IMR-90 (cell line): ENCODE measurements at regions not wholly inside any gene's neighbourhood (a gene's known extent, or its start where the extent isn't known, plus 50 kb on each side); places are given as distances from the start of the nearest gene placed in this dataset.

Source experiments
- BHLHE40 ChIP-seq: fragments of 150-350 bp; IDR thresholded peaks from 2 replicates; pipeline ENCODE4 v1.6.1; 2016; ENCODE audit warnings: mild to moderate bottlenecking, low read depth, low read length
- CHD1 ChIP-seq: IDR thresholded peaks from 2 replicates; pipeline ENCODE4 v1.6.1; 2012; ENCODE audit warnings: low read depth, low read length, improper control_type of control experiment
- MAFK ChIP-seq: IDR thresholded peaks from 2 replicates; pipeline ENCODE4 v1.6.1; 2012; ENCODE audit warnings: low read depth, low read length, improper control_type of control experiment
- MAZ ChIP-seq: IDR thresholded peaks from 2 replicates; pipeline ENCODE4 v1.6.1; 2012; ENCODE audit warnings: low read depth, mild to moderate bottlenecking, low read length, improper control_type of control experiment, moderate library complexity, borderline replicate concordance
- POLR2A ChIP-seq: IDR thresholded peaks from 2 replicates; pipeline ENCODE4 v1.6.1; 2012; ENCODE audit warnings: mild to moderate bottlenecking, low read depth, low read length
- RAD21 ChIP-seq: IDR thresholded peaks from 2 replicates; pipeline ENCODE4 v1.6.1; 2012; ENCODE audit warnings: low read length, improper control_type of control experiment
- RCOR1 ChIP-seq: IDR thresholded peaks from 2 replicates; pipeline ENCODE4 v1.6.1; 2012; ENCODE audit warnings: mild to moderate bottlenecking, low read length, improper control_type of control experiment; ENCODE audit not compliant: insufficient replicate concordance
- RFX5 ChIP-seq: IDR thresholded peaks from 2 replicates; pipeline ENCODE4 v1.8.0; 2012; ENCODE audit warnings: low read depth, mild to moderate bottlenecking, low read length, moderate library complexity
- SMC3 ChIP-seq: fragments of 150-350 bp; IDR thresholded peaks from 2 replicates; pipeline ENCODE4 v1.6.1; 2016; ENCODE audit warnings: low read depth, mild to moderate bottlenecking, antibody characterized with exemption, low read length, moderate library complexity
- USF2 ChIP-seq: fragments of 150-350 bp; IDR thresholded peaks from 2 replicates; pipeline ENCODE4 v1.6.1; 2017; ENCODE audit warnings: mild to moderate bottlenecking, antibody characterized with exemption, low read length, low read depth
- TF ChIP-seq, protein P1 (sequence below): conservative IDR thresholded peaks from 2 replicates; pipeline ENCODE4 v1.5.1; 2012; ENCODE audit warnings: mild to moderate bottlenecking, low read depth, low read length, improper control_type of control experiment

- TF ChIP-seq MAFK (no peak), POLR2A (no peak), MAZ (no peak), RFX5 (no peak), SMC3 (no peak), RAD21 (no peak), RCOR1 (no peak), USF2 (no peak), BHLHE40 (no peak), CHD1 (no peak)
- TF ChIP-seq, protein P1, sequence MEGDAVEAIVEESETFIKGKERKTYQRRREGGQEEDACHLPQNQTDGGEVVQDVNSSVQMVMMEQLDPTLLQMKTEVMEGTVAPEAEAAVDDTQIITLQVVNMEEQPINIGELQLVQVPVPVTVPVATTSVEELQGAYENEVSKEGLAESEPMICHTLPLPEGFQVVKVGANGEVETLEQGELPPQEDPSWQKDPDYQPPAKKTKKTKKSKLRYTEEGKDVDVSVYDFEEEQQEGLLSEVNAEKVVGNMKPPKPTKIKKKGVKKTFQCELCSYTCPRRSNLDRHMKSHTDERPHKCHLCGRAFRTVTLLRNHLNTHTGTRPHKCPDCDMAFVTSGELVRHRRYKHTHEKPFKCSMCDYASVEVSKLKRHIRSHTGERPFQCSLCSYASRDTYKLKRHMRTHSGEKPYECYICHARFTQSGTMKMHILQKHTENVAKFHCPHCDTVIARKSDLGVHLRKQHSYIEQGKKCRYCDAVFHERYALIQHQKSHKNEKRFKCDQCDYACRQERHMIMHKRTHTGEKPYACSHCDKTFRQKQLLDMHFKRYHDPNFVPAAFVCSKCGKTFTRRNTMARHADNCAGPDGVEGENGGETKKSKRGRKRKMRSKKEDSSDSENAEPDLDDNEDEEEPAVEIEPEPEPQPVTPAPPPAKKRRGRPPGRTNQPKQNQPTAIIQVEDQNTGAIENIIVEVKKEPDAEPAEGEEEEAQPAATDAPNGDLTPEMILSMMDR, result no peak
Measured at GRCh38 chr9:103514767-103515166, 519.6 kb downstream of the CYLC2 start.
